GM13977 (cell line): ENCODE measurements at regions not wholly inside any gene's neighbourhood (a gene's known extent, or its start where the extent isn't known, plus 50 kb on each side); places are given as distances from the start of the nearest gene placed in this dataset.

Experiments
- DNase-seq: peaks from one replicate; pipeline ENCODE4 v3.0.0; 2012; ENCODE audit warnings: low spot score
- in situ Hi-C: fragments of 300-500 bp; cut with MboI; formaldehyde crosslinking; loops from one replicate; pipeline ENCODE4 v1.12.0; 2022; ENCODE audit warnings: low sequenced_read_pairs, low pct_unique_long_range_greater_than_20kb, mixed read lengths, inconsistent platforms; ENCODE audit not compliant: unreplicated experiment
- TF ChIP-seq, protein P1 (sequence below): IDR thresholded peaks from 2 replicates; pipeline ENCODE4 v1.5.1; 2012; ENCODE audit warnings: mild to moderate bottlenecking, control low read depth; ENCODE audit not compliant: insufficient read depth; ENCODE audit errors: extremely low read depth, missing control alignments

DNA sequence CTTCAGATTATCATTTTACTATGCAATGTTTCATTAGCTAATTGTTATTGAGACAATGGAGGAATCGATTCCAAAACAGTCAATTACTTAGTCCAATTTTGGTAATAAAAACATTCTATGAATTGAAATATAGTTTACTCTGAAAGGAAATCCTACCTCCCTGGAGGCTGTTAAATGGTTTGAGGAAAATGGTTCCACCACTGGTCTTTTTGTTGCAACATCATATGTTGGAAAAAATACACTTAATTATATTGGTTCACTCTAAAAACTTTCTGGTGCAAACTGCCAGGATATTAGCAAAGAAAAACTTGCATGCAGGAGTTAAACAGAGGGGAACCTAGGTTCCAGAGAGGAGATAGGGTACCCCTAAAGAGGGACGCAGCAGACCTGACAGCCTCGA is 267.3 kb upstream of the LYZL1 start:
- in situ Hi-C loops: no loop called here
- TF ChIP-seq, protein P1, sequence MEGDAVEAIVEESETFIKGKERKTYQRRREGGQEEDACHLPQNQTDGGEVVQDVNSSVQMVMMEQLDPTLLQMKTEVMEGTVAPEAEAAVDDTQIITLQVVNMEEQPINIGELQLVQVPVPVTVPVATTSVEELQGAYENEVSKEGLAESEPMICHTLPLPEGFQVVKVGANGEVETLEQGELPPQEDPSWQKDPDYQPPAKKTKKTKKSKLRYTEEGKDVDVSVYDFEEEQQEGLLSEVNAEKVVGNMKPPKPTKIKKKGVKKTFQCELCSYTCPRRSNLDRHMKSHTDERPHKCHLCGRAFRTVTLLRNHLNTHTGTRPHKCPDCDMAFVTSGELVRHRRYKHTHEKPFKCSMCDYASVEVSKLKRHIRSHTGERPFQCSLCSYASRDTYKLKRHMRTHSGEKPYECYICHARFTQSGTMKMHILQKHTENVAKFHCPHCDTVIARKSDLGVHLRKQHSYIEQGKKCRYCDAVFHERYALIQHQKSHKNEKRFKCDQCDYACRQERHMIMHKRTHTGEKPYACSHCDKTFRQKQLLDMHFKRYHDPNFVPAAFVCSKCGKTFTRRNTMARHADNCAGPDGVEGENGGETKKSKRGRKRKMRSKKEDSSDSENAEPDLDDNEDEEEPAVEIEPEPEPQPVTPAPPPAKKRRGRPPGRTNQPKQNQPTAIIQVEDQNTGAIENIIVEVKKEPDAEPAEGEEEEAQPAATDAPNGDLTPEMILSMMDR: no peak

DNA sequence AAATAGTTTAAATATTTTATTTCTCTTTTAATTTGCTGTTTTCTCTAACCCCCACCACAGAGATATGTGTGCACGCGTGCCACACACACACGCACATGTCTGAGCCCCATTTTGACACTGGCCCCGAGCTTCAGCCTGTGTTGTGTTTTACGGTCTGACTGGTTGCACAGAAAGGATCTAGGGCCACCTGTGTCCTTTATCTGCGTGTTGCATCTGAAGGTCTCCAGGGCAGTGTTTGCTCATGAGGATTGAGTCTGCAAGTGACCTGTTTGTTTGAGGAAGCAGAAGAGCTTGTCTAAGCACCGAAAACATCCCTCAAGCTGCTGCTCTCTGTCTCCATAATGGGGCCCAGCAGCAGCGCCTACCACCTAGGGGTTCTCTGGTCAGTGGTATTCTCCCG is 266.4 kb upstream of the LYZL1 start:
- TF ChIP-seq, protein P1: no peak
- no peak for DNase-seq
- in situ Hi-C loops: no loop called here

More for the DNA sequence above, 267.3 kb upstream of the LYZL1 start:
- DNase-seq: no peak

DNA sequence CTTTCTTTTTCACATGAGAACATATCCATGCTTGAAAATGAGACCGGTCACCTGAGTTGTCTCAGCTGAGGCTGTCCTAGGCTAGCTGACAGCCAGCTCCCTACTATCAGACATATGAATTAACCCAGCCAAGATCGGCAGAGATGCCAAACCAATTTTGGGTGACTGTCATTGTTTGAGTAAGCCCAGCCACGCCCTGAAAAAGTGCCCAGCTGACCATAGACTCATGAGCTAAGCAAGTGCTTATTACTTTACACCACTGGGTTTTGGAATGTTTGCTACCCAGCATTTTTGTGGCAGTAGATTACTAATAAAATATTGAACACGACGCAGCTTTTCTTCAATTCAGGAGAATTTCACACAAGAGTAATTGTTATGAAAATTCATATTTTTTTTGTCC is 265.2 kb upstream of the LYZL1 start:
- TF ChIP-seq, protein P1: no peak
- no peak for DNase-seq
- in situ Hi-C loops: no loop called here

DNA sequence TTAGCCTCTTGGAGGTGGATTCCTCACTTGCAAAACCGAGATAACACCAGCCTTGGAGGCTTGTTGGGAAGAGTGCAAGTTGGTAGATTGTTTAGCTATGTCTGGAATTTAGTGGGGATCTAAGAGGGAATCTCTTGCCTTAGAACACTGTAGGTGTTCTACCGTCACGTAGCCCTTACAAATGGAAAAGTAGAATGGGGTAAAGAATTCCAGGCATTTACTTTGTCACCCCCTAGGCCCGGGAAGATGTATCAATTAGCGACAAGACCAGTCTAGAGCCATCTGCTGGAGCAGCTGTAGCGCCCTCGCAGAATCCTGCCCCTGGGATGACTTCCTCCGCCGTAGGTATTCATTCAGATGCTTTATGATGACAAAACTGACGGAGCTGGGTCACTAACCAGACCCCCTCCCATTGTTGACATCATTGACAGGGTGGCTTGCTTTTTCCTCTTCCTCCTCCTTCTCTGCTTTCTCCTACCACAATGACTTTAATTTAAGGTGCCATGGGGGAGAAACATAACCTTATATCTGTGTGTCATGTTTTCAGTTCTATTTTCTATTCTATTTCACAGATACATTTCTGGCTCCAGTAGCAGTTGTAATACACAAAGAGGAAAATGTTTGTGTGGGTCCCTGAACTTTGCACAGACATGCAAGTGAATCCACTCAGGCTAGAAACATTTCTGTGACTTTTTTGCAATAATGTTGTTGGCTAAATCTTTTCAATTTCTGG is 262.6 kb upstream of the LYZL1 start:
- in situ Hi-C loops: no loop called here
- DNase-seq: no peak
- TF ChIP-seq, protein P1: no peak

DNA sequence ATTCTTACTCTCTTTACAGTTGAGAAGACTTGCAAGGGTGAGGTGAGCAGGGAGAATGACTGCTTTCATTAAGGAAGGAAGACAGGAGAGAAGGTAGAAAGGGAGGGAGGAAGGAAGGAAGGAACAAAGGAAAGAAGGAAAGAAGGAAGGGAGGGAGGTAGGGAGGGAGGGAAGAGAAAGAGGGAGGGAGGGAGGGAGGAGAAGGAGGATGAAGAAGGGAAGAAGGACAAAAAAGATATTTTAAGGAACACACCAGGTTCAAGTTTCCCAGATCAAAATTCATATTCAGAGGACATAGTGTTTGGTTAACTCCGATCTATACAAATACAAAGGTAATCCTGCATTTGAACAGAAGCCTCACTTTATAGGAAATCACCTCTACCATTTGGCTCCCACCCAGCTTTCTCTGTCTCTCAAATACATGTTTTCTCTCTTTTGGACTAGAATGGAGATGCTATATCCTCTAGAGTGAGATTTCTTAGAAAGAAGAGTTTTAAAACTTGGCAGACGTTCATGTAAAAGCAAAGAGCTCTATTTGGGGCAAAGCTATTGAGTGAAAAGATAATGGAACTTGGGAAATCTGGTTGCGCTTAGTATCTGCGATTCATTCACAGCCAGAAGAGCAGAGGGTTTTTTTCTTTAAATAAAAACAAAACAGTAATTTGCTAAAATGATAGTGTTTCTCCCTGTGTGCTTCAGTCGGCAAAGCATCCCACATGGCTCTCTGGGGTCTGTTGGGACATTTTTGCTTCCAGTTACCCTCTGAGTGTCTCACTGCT is 261.9 kb upstream of the LYZL1 start:
- no peak for DNase-seq
- TF ChIP-seq, protein P1: no peak
- in situ Hi-C loops: no loop called here

DNA sequence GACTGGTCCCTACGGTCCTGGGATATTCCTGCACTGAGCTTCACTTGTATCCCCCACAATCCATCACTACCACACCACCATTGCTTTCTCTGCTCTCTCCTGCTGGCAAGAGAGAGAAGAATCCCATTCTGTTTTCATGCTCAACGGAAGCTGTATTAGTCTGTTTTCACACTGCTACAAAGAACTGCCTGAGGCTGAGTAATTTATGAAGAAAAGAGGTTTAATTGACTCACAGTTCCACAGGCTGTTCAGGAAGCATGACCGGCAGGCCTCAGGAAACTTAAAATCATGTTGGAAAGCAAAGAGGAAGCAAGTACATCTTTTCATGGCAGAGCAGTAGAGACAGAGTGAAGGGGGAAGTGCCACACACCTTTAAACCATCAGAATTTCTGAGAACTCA is 260.4 kb upstream of the LYZL1 start:
- TF ChIP-seq, protein P1: no peak
- no peak for DNase-seq
- in situ Hi-C loops: no loop called here
